ENCODE measurements at regions not wholly inside any gene's neighbourhood (a gene's known extent, or its start where the extent isn't known, plus 50 kb on each side); places are given as distances from the start of the nearest gene placed in this dataset.

- TF ChIP-seq, protein P1, sequence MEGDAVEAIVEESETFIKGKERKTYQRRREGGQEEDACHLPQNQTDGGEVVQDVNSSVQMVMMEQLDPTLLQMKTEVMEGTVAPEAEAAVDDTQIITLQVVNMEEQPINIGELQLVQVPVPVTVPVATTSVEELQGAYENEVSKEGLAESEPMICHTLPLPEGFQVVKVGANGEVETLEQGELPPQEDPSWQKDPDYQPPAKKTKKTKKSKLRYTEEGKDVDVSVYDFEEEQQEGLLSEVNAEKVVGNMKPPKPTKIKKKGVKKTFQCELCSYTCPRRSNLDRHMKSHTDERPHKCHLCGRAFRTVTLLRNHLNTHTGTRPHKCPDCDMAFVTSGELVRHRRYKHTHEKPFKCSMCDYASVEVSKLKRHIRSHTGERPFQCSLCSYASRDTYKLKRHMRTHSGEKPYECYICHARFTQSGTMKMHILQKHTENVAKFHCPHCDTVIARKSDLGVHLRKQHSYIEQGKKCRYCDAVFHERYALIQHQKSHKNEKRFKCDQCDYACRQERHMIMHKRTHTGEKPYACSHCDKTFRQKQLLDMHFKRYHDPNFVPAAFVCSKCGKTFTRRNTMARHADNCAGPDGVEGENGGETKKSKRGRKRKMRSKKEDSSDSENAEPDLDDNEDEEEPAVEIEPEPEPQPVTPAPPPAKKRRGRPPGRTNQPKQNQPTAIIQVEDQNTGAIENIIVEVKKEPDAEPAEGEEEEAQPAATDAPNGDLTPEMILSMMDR (IDR thresholded peaks at IDR 0.05), result no peak
- TF ChIP-seq POLR2AphosphoS5 (IDR thresholded peaks at IDR 0.05) (no peak), EP300 (IDR thresholded peaks at IDR 0.05) (no peak), POLR2A (IDR thresholded peaks at IDR 0.05) (no peak)
Observed at GRCh38 chr5:89735082-89735481, 674.5 kb downstream of the CETN3 start.
